IMR-90 (cell line): ENCODE measurements at regions not wholly inside any gene's neighbourhood (a gene's known extent, or its start where the extent isn't known, plus 50 kb on each side); places are given as distances from the start of the nearest gene placed in this dataset.

Experiments
- ATAC-seq: fragments of 200-7000 bp; cut with Tn5 transposase; 2 replicates; pipeline ENCODE4 v1.9.1; 2020; ENCODE audit warnings: low read depth, mild to moderate bottlenecking, moderate library complexity
- BruUV-seq: library from RNA; stranded (reverse); fragments of 400-500 nt; replicated peaks from 2 replicates; lab custom pipeline; 2021; lab: Mats Ljungman, UMichigan
- CTCF ChIA-PET: fragments of 300-600 bp; formaldehyde crosslinking; extraction: SDS; loops from one replicate; lab custom pipeline; 2021; ENCODE audit warnings: antibody characterized with exemption; lab: Yijun Ruan, JAX
- POLR2A ChIA-PET: fragments of 300-600 bp; sonication (Branson Sonifier 250); formaldehyde crosslinking; loops from one replicate; lab custom pipeline; 2022; ENCODE audit warnings: antibody characterized with exemption; ENCODE audit not compliant: unreplicated experiment; lab: Charles Lee
- DNase-seq: peaks from one replicate; pipeline ENCODE4 v3.0.0; 2013
- H2AFZ ChIP-seq: replicated peaks from 2 replicates; pipeline ENCODE3; 2013; ENCODE audit warnings: low read length, mild to moderate bottlenecking; ENCODE audit not compliant: poor library complexity
- H2AK5ac ChIP-seq: 2 replicates; pipeline ENCODE4 v1.6.1; 2013; ENCODE audit warnings: low read depth, low read length, inconsistent platforms
- H2AK9ac ChIP-seq: replicated peaks from 2 replicates; pipeline ENCODE3; 2013; ENCODE audit warnings: mild to moderate bottlenecking, low read depth, low read length, moderate library complexity; ENCODE audit not compliant: poor library complexity
- H2BK120ac ChIP-seq: 2 replicates; pipeline ENCODE4 v1.6.1; 2013; ENCODE audit warnings: low read depth, low read length, inconsistent platforms
- H2BK15ac ChIP-seq: 3 replicates; pipeline ENCODE4 v1.6.1; 2013; ENCODE audit warnings: low read depth, low read length, inconsistent platforms
- H2BK20ac ChIP-seq: 2 replicates; pipeline ENCODE4 v1.6.1; 2013; ENCODE audit warnings: low read depth, mild to moderate bottlenecking, inconsistent platforms, low read length, moderate library complexity
- H2BK5ac ChIP-seq: 2 replicates; pipeline ENCODE4 v1.6.1; 2013; ENCODE audit warnings: mild to moderate bottlenecking, low read depth, low read length, inconsistent platforms; ENCODE audit not compliant: poor library complexity, severe bottlenecking
- H3K14ac ChIP-seq: replicated peaks from 2 replicates; pipeline ENCODE4 v1.6.1; 2013; ENCODE audit warnings: low read depth, low read length, inconsistent platforms
- H3K18ac ChIP-seq: 2 replicates; pipeline ENCODE4 v1.6.1; 2013; ENCODE audit warnings: low read depth, low read length, control low read depth
- H3K23ac ChIP-seq: 2 replicates; pipeline ENCODE4 v1.6.1; 2013; ENCODE audit warnings: low read depth, low read length, inconsistent platforms
- H3K27ac ChIP-seq: 2 replicates; pipeline ENCODE4 v1.5.1; 2013; ENCODE audit warnings: mild to moderate bottlenecking, control low read depth, low read length; ENCODE audit not compliant: insufficient read depth
- H3K27me3 ChIP-seq: 2 replicates; pipeline ENCODE4 v1.6.1; 2013; ENCODE audit warnings: low read length; ENCODE audit not compliant: control insufficient read depth, insufficient read depth
- H3K36me3 ChIP-seq: 2 replicates; pipeline ENCODE4 v1.6.1; 2013; ENCODE audit warnings: low read length, mixed read lengths; ENCODE audit not compliant: control insufficient read depth, insufficient read depth
- H3K4ac ChIP-seq: 2 replicates; pipeline ENCODE4 v1.6.1; 2013; ENCODE audit warnings: low read depth, low read length, inconsistent platforms
- H3K4me1 ChIP-seq: 2 replicates; pipeline ENCODE4 v1.6.1; 2013; ENCODE audit warnings: low read length, mixed read lengths; ENCODE audit not compliant: control insufficient read depth, insufficient read depth
- H3K4me2 ChIP-seq: 2 replicates; pipeline ENCODE4 v1.6.1; 2013; ENCODE audit warnings: low read depth, mild to moderate bottlenecking, control low read depth, low read length, moderate library complexity
- H3K4me3 ChIP-seq: 2 replicates; pipeline ENCODE4 v1.5.1; 2013; ENCODE audit warnings: low read depth, mild to moderate bottlenecking, control low read depth, low read length, moderate library complexity; ENCODE audit not compliant: insufficient read depth
- H3K56ac ChIP-seq: 2 replicates; pipeline ENCODE4 v1.6.1; 2013; ENCODE audit warnings: low read length, inconsistent platforms; ENCODE audit not compliant: insufficient read depth; ENCODE audit errors: extremely low read depth
- H3K79me1 ChIP-seq, 2 experiments: 2 replicates each; pipeline ENCODE4 v1.6.1; 2013; ENCODE audit warnings: low read length in 2 of 2, inconsistent platforms in 1 of 2, low read depth in 1 of 2
- H3K9ac ChIP-seq: 2 replicates; pipeline ENCODE4 v1.6.1; 2013; ENCODE audit warnings: low read depth, low read length, control low read depth
- H3K9me1 ChIP-seq: 2 replicates; pipeline ENCODE4 v1.6.1; 2013; ENCODE audit warnings: low read length, inconsistent platforms; ENCODE audit not compliant: insufficient read depth
- H3K9me3 ChIP-seq: 2 replicates; pipeline ENCODE4 v1.6.1; 2013; ENCODE audit warnings: low read length; ENCODE audit not compliant: control insufficient read depth, insufficient read depth
- H4K20me1 ChIP-seq: 2 replicates; pipeline ENCODE4 v1.6.1; 2013; ENCODE audit warnings: low read length, inconsistent platforms; ENCODE audit not compliant: insufficient read depth
- H4K5ac ChIP-seq: 2 replicates; pipeline ENCODE4 v1.6.1; 2013; ENCODE audit warnings: mild to moderate bottlenecking, low read depth, low read length, control low read depth
- H4K8ac ChIP-seq, 2 experiments: 2 replicates each; pipeline ENCODE4 v1.6.1; 2013; ENCODE audit warnings: low read depth in 2 of 2, low read length in 2 of 2, control low read depth in 1 of 2, inconsistent platforms in 1 of 2
- H4K91ac ChIP-seq: 2 replicates; pipeline ENCODE4 v1.6.1; 2013; ENCODE audit warnings: low read depth, low read length, inconsistent platforms; ENCODE audit not compliant: insufficient read depth
- BHLHE40 ChIP-seq: fragments of 150-350 bp; IDR thresholded peaks from 2 replicates; pipeline ENCODE4 v1.6.1; 2016; ENCODE audit warnings: mild to moderate bottlenecking, low read depth, low read length
- CEBPB ChIP-seq: IDR thresholded peaks from 2 replicates; pipeline ENCODE4 v1.6.1; 2012; ENCODE audit warnings: low read depth, low read length, improper control_type of control experiment
- CTCF ChIP-seq: conservative IDR thresholded peaks from 2 replicates; pipeline ENCODE4 v1.5.1; 2012; ENCODE audit warnings: mild to moderate bottlenecking, low read depth, low read length, improper control_type of control experiment
- ELK1 ChIP-seq: fragments of 150-350 bp; IDR thresholded peaks from 2 replicates; pipeline ENCODE4 v1.6.1; 2016; ENCODE audit warnings: low read depth, mild to moderate bottlenecking, low read length, moderate library complexity, borderline replicate concordance
- FOS ChIP-seq: fragments of 150-350 bp; IDR thresholded peaks from 2 replicates; pipeline ENCODE4 v1.6.1; 2016; ENCODE audit warnings: low read depth, low read length
- MAFK ChIP-seq: IDR thresholded peaks from 2 replicates; pipeline ENCODE4 v1.6.1; 2012; ENCODE audit warnings: low read depth, low read length, improper control_type of control experiment
- POLR2A ChIP-seq: IDR thresholded peaks from 2 replicates; pipeline ENCODE4 v1.6.1; 2012; ENCODE audit warnings: mild to moderate bottlenecking, low read depth, low read length
- RCOR1 ChIP-seq: IDR thresholded peaks from 2 replicates; pipeline ENCODE4 v1.6.1; 2012; ENCODE audit warnings: mild to moderate bottlenecking, low read length, improper control_type of control experiment; ENCODE audit not compliant: insufficient replicate concordance
- RFX5 ChIP-seq: IDR thresholded peaks from 2 replicates; pipeline ENCODE4 v1.8.0; 2012; ENCODE audit warnings: low read depth, mild to moderate bottlenecking, low read length, moderate library complexity
- WGBS, 2 experiments: methylation state at CpG; one replicate each; pipeline versions ENCODE4 v1.1.5 to v1.1.7; 2013; ENCODE audit warnings: missing lambda C conversion rate in 2 of 2; ENCODE audit not compliant: insufficient read length in 1 of 2; ENCODE audit errors: extremely low coverage in 2 of 2; 5-methylcytosine and 5-hydroxymethylcytosine counted together
- dilution Hi-C: fragments of 300-500 bp; cut with HindIII; formaldehyde crosslinking; loops from one replicate; pipeline ENCODE4 v1.14.3; 2018; ENCODE audit warnings: low sequenced_read_pairs; ENCODE audit not compliant: unreplicated experiment
- in situ Hi-C: fragments of 300-500 bp; cut with MboI; formaldehyde crosslinking; loops from 3 replicates; pipeline ENCODE4 v1.14.3; 2019; ENCODE audit warnings: low sequenced_read_pairs, inconsistent platforms, mixed read lengths
- intact Hi-C: fragments of 100-400 bp; cut with micrococcal nuclease; formaldehyde crosslinking; loops from 2 replicates; pipeline ENCODE4 v1.10.0; 2022

DNA sequence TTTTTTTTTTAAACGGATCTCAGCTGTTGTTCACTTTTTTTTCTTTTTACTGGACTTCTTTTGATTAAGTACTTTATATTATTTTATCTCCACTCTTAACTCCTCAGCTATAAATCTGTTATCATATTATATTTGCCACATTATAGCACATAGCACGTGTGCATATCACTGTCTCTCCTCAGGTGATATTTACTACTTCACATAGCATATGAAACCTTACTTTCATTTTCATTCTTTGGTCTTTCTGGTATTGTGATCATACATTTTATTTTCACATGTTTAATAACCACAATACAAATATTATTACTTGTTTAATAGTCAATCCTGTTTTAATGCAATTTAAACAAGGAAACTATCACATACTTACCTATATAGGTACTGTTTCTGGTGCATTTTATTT, 993.1 kb upstream of the TMEFF2 start:
- Histone ChIP-seq H3K56ac (no peak overlapping the region), H2BK120ac (no peak overlapping the region), H4K20me1 (no peaks in the 10 kb centered on the region), H2AK5ac (no peak overlapping the region), H3K14ac (no peak overlapping the region), H3K23ac (no peak overlapping the region), H3K27me3 (no peaks in the 10 kb centered on the region), H3K9ac (no peak overlapping the region), H4K91ac (no peak overlapping the region), H2BK15ac (no peak overlapping the region), H3K4ac (no peak overlapping the region), H3K36me3 (no peaks in the 10 kb centered on the region), H3K4me3 (no peak overlapping the region), H4K5ac (no peak overlapping the region), H3K18ac (no peak overlapping the region), H3K4me1 (no peaks in the 10 kb centered on the region), H3K9me1 (no peaks in the 10 kb centered on the region), H3K79me1 (no peaks in the 10 kb centered on the region), H3K9me3 (no peaks in the 10 kb centered on the region), H4K8ac (no peak overlapping the region), H2BK20ac (no peak overlapping the region), H2BK5ac (no peak overlapping the region), H2AFZ (no peak overlapping the region), H3K27ac (no peak overlapping the region), H2AK9ac (no peak overlapping the region), H3K4me2 (no peak overlapping the region)
- dilution Hi-C loops, result no loop called here
- ChIA-PET CTCF (no interaction called here), POLR2A (no interaction called here)
- TF ChIP-seq FOS (no peak), BHLHE40 (no peak), RCOR1 (no peak), POLR2A (no peak), ELK1 (no peak), CEBPB (no peak), RFX5 (no peak), MAFK (no peak), CTCF (no peak)
- no TSS peak for BruUV-seq
- DNase-seq (no peak), ATAC-seq (no peak)
- in situ Hi-C loops, result no loop called here
- no CpG with 5 or more reads among the region's 2 CpGs for WGBS, 2 experiments
- intact Hi-C loops, result no loop called here
